Stimulated activated CD4-positive, alpha-beta T cell treated with anti-CD3 and anti-CD28 coated beads, Interleukin-12 subunit alpha, Interleukin-12 subunit beta, amount 100 ng/mL, for 48 hours (primary cell): ENCODE measurements at regions not wholly inside any gene's neighbourhood (a gene's known extent, or its start where the extent isn't known, plus 50 kb on each side); places are given as distances from the start of the nearest gene placed in this dataset.

Experiments
- DNase-seq, 3 donors: peaks; one replicate each; pipeline ENCODE4 v3.0.0-alpha.2; 2020; ENCODE audit warnings: low read depth in 2 of 3, low spot score in 1 of 3

GRCh38 chr11:70669871-70670675 lies 271.7 kb downstream of the CTTN start:
- no peak for DNase-seq

GRCh38 chr11:70670676-70671034 lies 272.3 kb downstream of the CTTN start:
- no peak for DNase-seq

GRCh38 chr11:70671083-70671482 lies 272.8 kb downstream of the CTTN start:
- no peak for DNase-seq

- no peak for DNase-seq
Observed at GRCh38 chr11:70671611-70672010, 273.3 kb downstream of the CTTN start.

GRCh38 chr11:70672991-70673653 lies 274.8 kb downstream of the CTTN start:
- DNase-seq, result no peak

GRCh38 chr11:70674605-70675004 lies 276.3 kb downstream of the CTTN start:
- DNase-seq, result no peak

GRCh38 chr11:70675697-70676374 lies 277.5 kb downstream of the CTTN start:
- DNase-seq, result no peak

GRCh38 chr11:70677232-70677916 lies 279.0 kb downstream of the CTTN start:
- DNase-seq, result no peak

GRCh38 chr11:70678931-70679900 lies 280.9 kb downstream of the CTTN start:
- DNase-seq, result no peak

GRCh38 chr11:70680781-70681281 lies 282.5 kb downstream of the CTTN start:
- DNase-seq, result peak in 1 of 3 donors; percentile 2

GRCh38 chr11:70682056-70682455 lies 283.7 kb downstream of the CTTN start:
- no peak for DNase-seq

- no peak for DNase-seq
Observed at GRCh38 chr11:70682760-70683159, 284.4 kb downstream of the CTTN start.

- DNase-seq, result no peak
Observed at GRCh38 chr11:70687716-70688115, 289.4 kb downstream of the CTTN start.

GRCh38 chr11:70688142-70688541 lies 289.8 kb downstream of the CTTN start:
- no peak for DNase-seq

GRCh38 chr11:70689764-70690163 lies 291.4 kb downstream of the CTTN start:
- DNase-seq, result no peak

GRCh38 chr11:70692131-70692530 lies 293.8 kb downstream of the CTTN start:
- DNase-seq, result no peak

GRCh38 chr11:70694371-70694770 lies 296.0 kb downstream of the CTTN start:
- DNase-seq, result no peak

- no peak for DNase-seq
Observed at GRCh38 chr11:70695086-70695960, 297.0 kb downstream of the CTTN start.

- DNase-seq, result no peak
Observed at GRCh38 chr11:70696076-70696475, 297.7 kb downstream of the CTTN start.
